ENCODE measurements at regions not wholly inside any gene's neighbourhood (a gene's known extent, or its start where the extent isn't known, plus 50 kb on each side); places are given as distances from the start of the nearest gene placed in this dataset.

- intact Hi-C loops (cut with micrococcal nuclease): no loop called here
- no peak overlapping the region for H3K9ac ChIP-seq (replicated peaks; ENCODE audit: extremely low read depth, insufficient read depth, low read length)
- no peak overlapping the region for H2AFZ ChIP-seq (ENCODE audit: low read depth, low read length)
- no peaks in the 10 kb centered on the region for H3K9me1 ChIP-seq (replicated peaks; ENCODE audit: control insufficient read depth, extremely low read depth, insufficient read depth, low read length)
- dilution Hi-C loops (cut with MboI; ENCODE audit: extremely low pct_ligation_motif_present, low sequenced_read_pairs): no loop called here
- BruUV-seq (replicated peaks): no TSS peak
- POLR2A ChIA-PET: no interaction called here
- no peak for DNase-seq (ENCODE audit: low read depth, low spot score)
- TF ChIP-seq GATA2 (IDR thresholded peaks at IDR 0.05; ENCODE audit: insufficient read depth, insufficient read length, low read depth, low read length) (no peak), EZH2 (IDR thresholded peaks at IDR 0.05; ENCODE audit: borderline replicate concordance, low read depth, low read length, severe bottlenecking) (no peak), FOS (IDR thresholded peaks at IDR 0.05; ENCODE audit: borderline replicate concordance, insufficient read depth, low read length) (no peak), POLR2AphosphoS5 (IDR thresholded peaks at IDR 0.05; ENCODE audit: insufficient read depth, low read depth, low read length) (no peak)
- TF ChIP-seq, protein P1, sequence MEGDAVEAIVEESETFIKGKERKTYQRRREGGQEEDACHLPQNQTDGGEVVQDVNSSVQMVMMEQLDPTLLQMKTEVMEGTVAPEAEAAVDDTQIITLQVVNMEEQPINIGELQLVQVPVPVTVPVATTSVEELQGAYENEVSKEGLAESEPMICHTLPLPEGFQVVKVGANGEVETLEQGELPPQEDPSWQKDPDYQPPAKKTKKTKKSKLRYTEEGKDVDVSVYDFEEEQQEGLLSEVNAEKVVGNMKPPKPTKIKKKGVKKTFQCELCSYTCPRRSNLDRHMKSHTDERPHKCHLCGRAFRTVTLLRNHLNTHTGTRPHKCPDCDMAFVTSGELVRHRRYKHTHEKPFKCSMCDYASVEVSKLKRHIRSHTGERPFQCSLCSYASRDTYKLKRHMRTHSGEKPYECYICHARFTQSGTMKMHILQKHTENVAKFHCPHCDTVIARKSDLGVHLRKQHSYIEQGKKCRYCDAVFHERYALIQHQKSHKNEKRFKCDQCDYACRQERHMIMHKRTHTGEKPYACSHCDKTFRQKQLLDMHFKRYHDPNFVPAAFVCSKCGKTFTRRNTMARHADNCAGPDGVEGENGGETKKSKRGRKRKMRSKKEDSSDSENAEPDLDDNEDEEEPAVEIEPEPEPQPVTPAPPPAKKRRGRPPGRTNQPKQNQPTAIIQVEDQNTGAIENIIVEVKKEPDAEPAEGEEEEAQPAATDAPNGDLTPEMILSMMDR (IDR thresholded peaks at IDR 0.05; ENCODE audit: extremely low read depth in 1 of 2, insufficient read depth in 1 of 2, low read depth in 1 of 2, low read length in 2 of 2): no peak
- CTCF ChIA-PET: interaction anchor here (1.2 kb wide), 1 partner anchor 9 kb away, joined by 3 read pairs; no protein-coding TSS in a partner anchor
- no peak overlapping the region for H3K4me2 ChIP-seq (ENCODE audit: insufficient read depth, low read length)
- no peaks in the 10 kb centered on the region for H3K4me1 ChIP-seq (ENCODE audit: control insufficient read depth, extremely low read depth, insufficient read depth, low read length)
- H4K20me1 ChIP-seq (replicated peaks; ENCODE audit: control insufficient read depth, extremely low read depth, insufficient read depth, low read length): no peaks in the 10 kb centered on the region
- H3K4me3 ChIP-seq (replicated peaks in 1 of 3; ENCODE audit: insufficient read depth in 1 of 3, low read depth in 1 of 3, low read length in 3 of 3): no peak overlapping the region
- H3K36me3 ChIP-seq (ENCODE audit: control insufficient read depth in 2 of 2, extremely low read depth in 1 of 2, insufficient read depth in 2 of 2, low read length in 2 of 2): no peaks in the 10 kb centered on the region
- FAIRE-seq: no peak
- no peaks in the 10 kb centered on the region for H3K79me2 ChIP-seq (ENCODE audit: control insufficient read depth, insufficient read depth, low read length)
- no peak overlapping the region for H3K27ac ChIP-seq (ENCODE audit: insufficient read depth, low read depth, low read length)
- H3K27me3 ChIP-seq (ENCODE audit: control insufficient read depth in 2 of 2, insufficient read depth in 2 of 2, low read length in 2 of 2): no peaks in the 10 kb centered on the region
- no peaks in the 10 kb centered on the region for H3K9me3 ChIP-seq (replicated peaks; ENCODE audit: control insufficient read depth, insufficient read depth, low read length)
These were observed 96.0 kb upstream of the ZNF385D start for GRCh38 chr3:21847005-21847404.

Data from endothelial cell of umbilical vein (primary cell).